ENCODE measurements at regions not wholly inside any gene's neighbourhood (a gene's known extent, or its start where the extent isn't known, plus 50 kb on each side); places are given as distances from the start of the nearest gene placed in this dataset.

- Mint-ChIP-seq H3K27me3 (ENCODE audit: insufficient read depth, low read depth, poor library complexity) (peaks cover 3% of the 10 kb centered on the region), H3K27ac (no peak overlapping the region), H3K36me3 (ENCODE audit: low read depth) (no peaks in the 10 kb centered on the region), H3K4me1 (no peaks in the 10 kb centered on the region), H3K4me3 (no peak overlapping the region), H3K9me3 (0 out of 3 replicates have a peak, but pooled peaks cover 2% of the 10 kb centered on the region)
- Histone ChIP-seq H3K27ac (ENCODE audit: low read depth) (no peak overlapping the region), H2AFZ (no peak overlapping the region), H3K4me1 (ENCODE audit: insufficient read depth) (no peaks in the 10 kb centered on the region), H3K4me3 (no peak overlapping the region), H3K4me2 (no peak overlapping the region), H3K79me2 (replicated peaks; ENCODE audit: insufficient read depth) (no peaks in the 10 kb centered on the region), H3F3A (replicated peaks; ENCODE audit: low read depth) (no peaks in the 10 kb centered on the region), H4K20me1 (replicated peaks; ENCODE audit: insufficient read depth) (no peaks in the 10 kb centered on the region), H3K27me3 (ENCODE audit: insufficient read depth) (no peaks in the 10 kb centered on the region), H3K36me3 (ENCODE audit: insufficient read depth) (no peaks in the 10 kb centered on the region), H3K9me2 (ENCODE audit: insufficient read depth) (no peaks in the 10 kb centered on the region)
- ATAC-seq (no peak), DNase-seq (ENCODE audit: low spot score) (no peak)
- TF ChIP-seq CTCF (conservative IDR thresholded peaks at IDR 0.05; ENCODE audit: low read depth in 2 of 2) = no peak
- TF ChIP-seq ZNF331 (CRISPR knock-in tag; IDR thresholded peaks at IDR 0.05; ENCODE audit: low read depth) = no peak
- no peak for TF ChIP-seq ZNF114 (CRISPR knock-in tag; IDR thresholded peaks at IDR 0.05)
- no peak for TF ChIP-seq POLR2AphosphoS5 (IDR thresholded peaks at IDR 0.05; ENCODE audit: low read depth)
- no peak for TF ChIP-seq EZH2 (IDR thresholded peaks at IDR 0.05; ENCODE audit: low read depth, unreplicated experiment)
- no peak for TF ChIP-seq REST (IDR thresholded peaks at IDR 0.05; ENCODE audit: unreplicated experiment)
- TF ChIP-seq NANOG (IDR thresholded peaks at IDR 0.05; ENCODE audit: borderline replicate concordance) = no peak
- TF ChIP-seq, protein P1, sequence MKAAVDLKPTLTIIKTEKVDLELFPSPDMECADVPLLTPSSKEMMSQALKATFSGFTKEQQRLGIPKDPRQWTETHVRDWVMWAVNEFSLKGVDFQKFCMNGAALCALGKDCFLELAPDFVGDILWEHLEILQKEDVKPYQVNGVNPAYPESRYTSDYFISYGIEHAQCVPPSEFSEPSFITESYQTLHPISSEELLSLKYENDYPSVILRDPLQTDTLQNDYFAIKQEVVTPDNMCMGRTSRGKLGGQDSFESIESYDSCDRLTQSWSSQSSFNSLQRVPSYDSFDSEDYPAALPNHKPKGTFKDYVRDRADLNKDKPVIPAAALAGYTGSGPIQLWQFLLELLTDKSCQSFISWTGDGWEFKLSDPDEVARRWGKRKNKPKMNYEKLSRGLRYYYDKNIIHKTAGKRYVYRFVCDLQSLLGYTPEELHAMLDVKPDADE (IDR thresholded peaks at IDR 0.05) = no peak
- TF ChIP-seq, protein P2, sequence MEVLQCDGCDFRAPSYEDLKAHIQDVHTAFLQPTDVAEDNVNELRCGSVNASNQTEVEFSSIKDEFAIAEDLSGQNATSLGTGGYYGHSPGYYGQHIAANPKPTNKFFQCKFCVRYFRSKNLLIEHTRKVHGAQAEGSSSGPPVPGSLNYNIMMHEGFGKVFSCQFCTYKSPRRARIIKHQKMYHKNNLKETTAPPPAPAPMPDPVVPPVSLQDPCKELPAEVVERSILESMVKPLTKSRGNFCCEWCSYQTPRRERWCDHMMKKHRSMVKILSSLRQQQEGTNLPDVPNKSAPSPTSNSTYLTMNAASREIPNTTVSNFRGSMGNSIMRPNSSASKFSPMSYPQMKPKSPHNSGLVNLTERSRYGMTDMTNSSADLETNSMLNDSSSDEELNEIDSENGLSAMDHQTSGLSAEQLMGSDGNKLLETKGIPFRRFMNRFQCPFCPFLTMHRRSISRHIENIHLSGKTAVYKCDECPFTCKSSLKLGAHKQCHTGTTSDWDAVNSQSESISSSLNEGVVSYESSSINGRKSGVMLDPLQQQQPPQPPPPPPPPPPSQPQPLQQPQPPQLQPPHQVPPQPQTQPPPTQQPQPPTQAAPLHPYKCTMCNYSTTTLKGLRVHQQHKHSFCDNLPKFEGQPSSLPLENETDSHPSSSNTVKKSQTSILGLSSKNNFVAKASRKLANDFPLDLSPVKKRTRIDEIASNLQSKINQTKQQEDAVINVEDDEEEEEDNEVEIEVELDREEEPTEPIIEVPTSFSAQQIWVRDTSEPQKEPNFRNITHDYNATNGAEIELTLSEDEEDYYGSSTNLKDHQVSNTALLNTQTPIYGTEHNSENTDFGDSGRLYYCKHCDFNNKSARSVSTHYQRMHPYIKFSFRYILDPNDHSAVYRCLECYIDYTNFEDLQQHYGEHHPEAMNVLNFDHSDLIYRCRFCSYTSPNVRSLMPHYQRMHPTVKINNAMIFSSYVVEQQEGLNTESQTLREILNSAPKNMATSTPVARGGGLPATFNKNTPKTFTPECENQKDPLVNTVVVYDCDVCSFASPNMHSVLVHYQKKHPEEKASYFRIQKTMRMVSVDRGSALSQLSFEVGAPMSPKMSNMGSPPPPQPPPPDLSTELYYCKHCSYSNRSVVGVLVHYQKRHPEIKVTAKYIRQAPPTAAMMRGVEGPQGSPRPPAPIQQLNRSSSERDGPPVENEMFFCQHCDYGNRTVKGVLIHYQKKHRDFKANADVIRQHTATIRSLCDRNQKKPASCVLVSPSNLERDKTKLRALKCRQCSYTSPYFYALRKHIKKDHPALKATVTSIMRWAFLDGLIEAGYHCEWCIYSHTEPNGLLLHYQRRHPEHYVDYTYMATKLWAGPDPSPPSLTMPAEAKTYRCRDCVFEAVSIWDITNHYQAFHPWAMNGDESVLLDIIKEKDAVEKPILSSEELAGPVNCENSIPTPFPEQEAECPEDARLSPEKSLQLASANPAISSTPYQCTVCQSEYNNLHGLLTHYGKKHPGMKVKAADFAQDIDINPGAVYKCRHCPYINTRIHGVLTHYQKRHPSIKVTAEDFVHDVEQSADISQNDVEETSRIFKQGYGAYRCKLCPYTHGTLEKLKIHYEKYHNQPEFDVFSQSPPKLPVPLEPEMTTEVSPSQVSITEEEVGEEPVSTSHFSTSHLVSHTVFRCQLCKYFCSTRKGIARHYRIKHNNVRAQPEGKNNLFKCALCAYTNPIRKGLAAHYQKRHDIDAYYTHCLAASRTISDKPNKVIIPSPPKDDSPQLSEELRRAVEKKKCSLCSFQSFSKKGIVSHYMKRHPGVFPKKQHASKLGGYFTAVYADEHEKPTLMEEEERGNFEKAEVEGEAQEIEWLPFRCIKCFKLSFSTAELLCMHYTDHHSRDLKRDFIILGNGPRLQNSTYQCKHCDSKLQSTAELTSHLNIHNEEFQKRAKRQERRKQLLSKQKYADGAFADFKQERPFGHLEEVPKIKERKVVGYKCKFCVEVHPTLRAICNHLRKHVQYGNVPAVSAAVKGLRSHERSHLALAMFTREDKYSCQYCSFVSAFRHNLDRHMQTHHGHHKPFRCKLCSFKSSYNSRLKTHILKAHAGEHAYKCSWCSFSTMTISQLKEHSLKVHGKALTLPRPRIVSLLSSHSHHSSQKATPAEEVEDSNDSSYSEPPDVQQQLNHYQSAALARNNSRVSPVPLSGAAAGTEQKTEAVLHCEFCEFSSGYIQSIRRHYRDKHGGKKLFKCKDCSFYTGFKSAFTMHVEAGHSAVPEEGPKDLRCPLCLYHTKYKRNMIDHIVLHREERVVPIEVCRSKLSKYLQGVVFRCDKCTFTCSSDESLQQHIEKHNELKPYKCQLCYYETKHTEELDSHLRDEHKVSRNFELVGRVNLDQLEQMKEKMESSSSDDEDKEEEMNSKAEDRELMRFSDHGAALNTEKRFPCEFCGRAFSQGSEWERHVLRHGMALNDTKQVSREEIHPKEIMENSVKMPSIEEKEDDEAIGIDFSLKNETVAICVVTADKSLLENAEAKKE (CRISPR knock-in tag; IDR thresholded peaks at IDR 0.05) = no peak
- no peak for TF ChIP-seq STAT1 (IDR thresholded peaks at IDR 0.05; ENCODE audit: unreplicated experiment)
- no peak for TF ChIP-seq CREB1 (CRISPR knock-in tag; IDR thresholded peaks at IDR 0.05; ENCODE audit: low read depth)
- TF ChIP-seq EZH2phosphoT487 (IDR thresholded peaks at IDR 0.05; ENCODE audit: unreplicated experiment) = no peak
- TF ChIP-seq JUNB (IDR thresholded peaks at IDR 0.05; ENCODE audit: unreplicated experiment) = no peak
These were observed 60.9 kb upstream of the MYEOV start for GRCh38 chr11:69232821-69233743.

Data from GM23338 (cell line).